ENCODE measurements at regions not wholly inside any gene's neighbourhood (a gene's known extent, or its start where the extent isn't known, plus 50 kb on each side); places are given as distances from the start of the nearest gene placed in this dataset.

- H3K4me1 ChIP-seq, result no peaks in the 10 kb centered on the region
- H3K4me3 ChIP-seq, result no peak overlapping the region
- CTCF ChIA-PET, result interaction anchor here (1.2 to 1.8 kb wide), 2 partner anchors 22 to 654 kb away, joined by 3 to 5 read pairs; no protein-coding TSS in a partner anchor
- WGBS (ENCODE audit: missing lambda C conversion rate), result 41% methylated on average over 10 of the region's 10 CpGs
- no peak overlapping the region for H3K27ac ChIP-seq
- FAIRE-seq, result no peak
- DNase-seq (ENCODE audit: low read depth in 1 of 2, low spot score in 1 of 2), result no peak
- no peak overlapping the region for H3K4me2 ChIP-seq
- TF ChIP-seq HOXB13 (CRISPR knock-in tag; IDR thresholded peaks at IDR 0.05; ENCODE audit: low read depth), result no peak
- TF ChIP-seq FOXS1 (CRISPR knock-in tag; IDR thresholded peaks at IDR 0.05), result no peak
- no peak for TF ChIP-seq USF2 (IDR thresholded peaks at IDR 0.05)
- TF ChIP-seq NPAS2 (CRISPR knock-in tag; IDR thresholded peaks at IDR 0.05; ENCODE audit: borderline replicate concordance), result no peak
- no peak for TF ChIP-seq ATOH8 (CRISPR knock-in tag; IDR thresholded peaks at IDR 0.05; ENCODE audit: low read depth)
- TF ChIP-seq CTCF (IDR thresholded peaks at IDR 0.05), result no peak
- TF ChIP-seq RARB (CRISPR knock-in tag; IDR thresholded peaks at IDR 0.05), result no peak
- no peak for TF ChIP-seq CEBPB (IDR thresholded peaks at IDR 0.05)
- TF ChIP-seq REST (IDR thresholded peaks at IDR 0.05), result no peak
- no peak for TF ChIP-seq NR3C1 (IDR thresholded peaks at IDR 0.05)
- no peak for TF ChIP-seq MAX (IDR thresholded peaks at IDR 0.05)
- no peak for TF ChIP-seq MYC (IDR thresholded peaks at IDR 0.05; ENCODE audit: borderline replicate concordance, low read length)
- TF ChIP-seq EHF (CRISPR knock-in tag; IDR thresholded peaks at IDR 0.05), result no peak
- no peak for TF ChIP-seq NFE2L2 (conservative IDR thresholded peaks at IDR 0.05; ENCODE audit: low read length)
- TF ChIP-seq KDM5A (IDR thresholded peaks at IDR 0.05), result no peak
- TF ChIP-seq ZC3H11A (IDR thresholded peaks at IDR 0.05), result no peak
- no peak for TF ChIP-seq TFCP2L1 (CRISPR knock-in tag; IDR thresholded peaks at IDR 0.05)
- TF ChIP-seq CBX8 (IDR thresholded peaks at IDR 0.05), result no peak
- no peak for TF ChIP-seq BHLHE40 (IDR thresholded peaks at IDR 0.05; ENCODE audit: low read depth, low read length)
- no peak for TF ChIP-seq HES2 (IDR thresholded peaks at IDR 0.05)
- ATAC-seq, result no peak
- POLR2A ChIA-PET, result no interaction called here
- no peaks in the 10 kb centered on the region for H3K9me3 ChIP-seq
Observed at GRCh38 chr7:41051535-41051934, 651.4 kb downstream of the INHBA start.

- POLR2A ChIA-PET, result no interaction called here
- no peak overlapping the region for H3K4me3 ChIP-seq
- 31% methylated on average over 6 of the region's 6 CpGs for WGBS (ENCODE audit: missing lambda C conversion rate)
- no peak for TF ChIP-seq NR3C1 (IDR thresholded peaks at IDR 0.05)
- TF ChIP-seq MAFK (IDR thresholded peaks at IDR 0.05; ENCODE audit: partially characterized antibody), result no peak
- no peak for TF ChIP-seq FOXS1 (CRISPR knock-in tag; IDR thresholded peaks at IDR 0.05)
- no peak for TF ChIP-seq ATOH8 (CRISPR knock-in tag; IDR thresholded peaks at IDR 0.05; ENCODE audit: low read depth)
- TF ChIP-seq TFCP2L1 (CRISPR knock-in tag; IDR thresholded peaks at IDR 0.05), result no peak
- no peak for TF ChIP-seq HEYL (CRISPR knock-in tag; IDR thresholded peaks at IDR 0.05)
- TF ChIP-seq POLR2A (IDR thresholded peaks at IDR 0.05; ENCODE audit: low read length), result no peak
- no peak for TF ChIP-seq POLR2AphosphoS2 (conservative IDR thresholded peaks at IDR 0.05; ENCODE audit: low read length)
- no peak for TF ChIP-seq MAZ (IDR thresholded peaks at IDR 0.05; ENCODE audit: borderline replicate concordance, low read depth, low read length)
- no peak for TF ChIP-seq ZSCAN20 (CRISPR knock-in tag; IDR thresholded peaks at IDR 0.05)
- TF ChIP-seq HDAC2 (IDR thresholded peaks at IDR 0.05), result no peak
- TF ChIP-seq USF2 (IDR thresholded peaks at IDR 0.05), result no peak
- no peak for TF ChIP-seq KDM1A (IDR thresholded peaks at IDR 0.05; ENCODE audit: low read depth)
- TF ChIP-seq RFX5 (IDR thresholded peaks at IDR 0.05), result no peak
- TF ChIP-seq CEBPB (IDR thresholded peaks at IDR 0.05), result no peak
- no peak for TF ChIP-seq TP53 (CRISPR knock-in tag; IDR thresholded peaks at IDR 0.05)
- no peak for TF ChIP-seq CBX8 (IDR thresholded peaks at IDR 0.05)
- DNase-seq (ENCODE audit: low read depth in 1 of 2, low spot score in 1 of 2) (no peak), FAIRE-seq (no peak), ATAC-seq (no peak)
- H3K9me3 ChIP-seq, result no peaks in the 10 kb centered on the region
- H3K4me1 ChIP-seq, result no peaks in the 10 kb centered on the region
- no peak overlapping the region for H3K4me2 ChIP-seq
- H3K27ac ChIP-seq, result no peak overlapping the region
- CTCF ChIA-PET, result interaction anchor here (1.2 kb wide), 1 partner anchor 22 kb away, joined by 3 read pairs; no protein-coding TSS in a partner anchor
Observed at GRCh38 chr7:41051062-41051461, 651.8 kb downstream of the INHBA start.

All from A549 (cell line).